ENCODE measurements at regions not wholly inside any gene's neighbourhood (a gene's known extent, or its start where the extent isn't known, plus 50 kb on each side); places are given as distances from the start of the nearest gene placed in this dataset.

- TF ChIP-seq CTCF (IDR thresholded peaks at IDR 0.05) (no peak), PBX3 (IDR thresholded peaks at IDR 0.05) (no peak), POLR2A (IDR thresholded peaks at IDR 0.05; ENCODE audit: low read length) (no peak), E2F6 (IDR thresholded peaks at IDR 0.05; ENCODE audit: borderline replicate concordance, low read depth) (no peak), NFE2L2 (conservative IDR thresholded peaks at IDR 0.05; ENCODE audit: low read length) (no peak), JUNB (IDR thresholded peaks at IDR 0.05) (no peak), RAD21 (conservative IDR thresholded peaks at IDR 0.05 in 1 of 2, IDR thresholded peaks at IDR 0.05 in 1 of 2) (no peak), SMC3 (IDR thresholded peaks at IDR 0.05) (no peak), MAX (IDR thresholded peaks at IDR 0.05) (no peak), EP300 (IDR thresholded peaks at IDR 0.05) (no peak), TP53 (CRISPR knock-in tag; IDR thresholded peaks at IDR 0.05) (no peak)
Measured at GRCh38 chr14:34014936-34015335, 64.1 kb upstream of the EGLN3 start.
